GM23338 (cell line): ENCODE measurements at regions not wholly inside any gene's neighbourhood (a gene's known extent, or its start where the extent isn't known, plus 50 kb on each side); places are given as distances from the start of the nearest gene placed in this dataset.

Experiments used
- CTCF ChIP-seq, 2 experiments: fragments of 200-600 bp in 1 of 2; sonication (generic) in 1 of 2; conservative IDR thresholded peaks; 2 replicates each; pipeline versions ENCODE4 v1.5.1 to v1.6.1; 2016 to 2017; ENCODE audit warnings: antibody characterized with exemption in 2 of 2, low read depth in 2 of 2, mild to moderate bottlenecking in 2 of 2, moderate library complexity in 1 of 2
- EZH2 ChIP-seq: fragments of 200-600 bp; sonication (generic); IDR thresholded peaks from one replicate; pipeline ENCODE4 v1.8.0; 2017; ENCODE audit warnings: antibody characterized with exemption, mild to moderate bottlenecking, low read depth; ENCODE audit not compliant: unreplicated experiment
- EZH2phosphoT487 ChIP-seq: fragments of 200-600 bp; sonication (generic); IDR thresholded peaks from one replicate; pipeline ENCODE4 v1.8.1; 2018; ENCODE audit warnings: antibody characterized with exemption; ENCODE audit not compliant: unreplicated experiment
- POLR2AphosphoS5 ChIP-seq: IDR thresholded peaks from 2 replicates; pipeline ENCODE4 v1.6.1; 2016; ENCODE audit warnings: antibody characterized with exemption, low read depth

GRCh38 chr9:115686069-115686468, 467.5 kb upstream of the PAPPA start:
- TF ChIP-seq CTCF (conservative IDR thresholded peaks at IDR 0.05; ENCODE audit: low read depth in 2 of 2) (no peak), EZH2phosphoT487 (no peak), EZH2 (no peak), POLR2AphosphoS5 (no peak)
